ENCODE measurements at regions not wholly inside any gene's neighbourhood (a gene's known extent, or its start where the extent isn't known, plus 50 kb on each side); places are given as distances from the start of the nearest gene placed in this dataset.

DNA sequence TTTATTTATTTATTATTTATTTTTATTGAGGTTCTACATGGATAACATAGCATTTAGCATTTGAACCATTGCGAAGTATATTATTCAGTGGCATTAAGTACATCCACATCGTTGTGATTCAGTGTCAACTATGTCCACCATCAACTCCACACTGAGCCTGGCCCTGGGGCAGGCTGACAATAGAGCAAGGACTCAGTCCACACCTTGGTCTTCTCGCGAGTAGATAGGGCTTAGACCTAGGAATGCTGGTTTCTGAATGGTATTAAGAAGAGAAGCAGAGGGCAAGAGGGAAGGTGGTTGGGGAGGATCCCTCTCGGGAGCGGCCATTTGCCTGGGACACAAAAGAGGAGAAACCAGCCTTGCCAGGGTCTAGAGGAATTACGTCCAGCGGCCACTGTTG, 599.2 kb upstream of the MGMT start:
- Histone ChIP-seq H3K36me3 (replicated peaks; ENCODE audit: insufficient read depth, low read depth) (no peaks in the 10 kb centered on the region), H3K4me3 (no peak overlapping the region), H3K79me2 (no peaks in the 10 kb centered on the region), H3K9me2 (replicated peaks; ENCODE audit: insufficient read depth) (no peaks in the 10 kb centered on the region), H3K4me2 (no peak overlapping the region), H3K9me3 (ENCODE audit: low read depth) (no peaks in the 10 kb centered on the region), H3K4me1 (ENCODE audit: insufficient read depth) (peaks cover 3% of the 10 kb centered on the region), H3K27ac (no peak overlapping the region), H4K20me1 (ENCODE audit: insufficient read depth, poor library complexity, severe bottlenecking) (no peaks in the 10 kb centered on the region), H2AFZ (no peak overlapping the region), H3K27me3 (no peaks in the 10 kb centered on the region)
- WGBS (ENCODE audit: low lambda C conversion rate, missing lambda C conversion rate) = 92% methylated on average over 8 of the region's 8 CpGs
- DNase-seq (ENCODE audit: low spot score) = no peak
- TF ChIP-seq EZH2phosphoT487 (IDR thresholded peaks at IDR 0.05; ENCODE audit: low read depth, severe bottlenecking, unreplicated experiment) (no peak), EZH2 (IDR thresholded peaks at IDR 0.05; ENCODE audit: borderline replicate concordance) (no peak)

DNA sequence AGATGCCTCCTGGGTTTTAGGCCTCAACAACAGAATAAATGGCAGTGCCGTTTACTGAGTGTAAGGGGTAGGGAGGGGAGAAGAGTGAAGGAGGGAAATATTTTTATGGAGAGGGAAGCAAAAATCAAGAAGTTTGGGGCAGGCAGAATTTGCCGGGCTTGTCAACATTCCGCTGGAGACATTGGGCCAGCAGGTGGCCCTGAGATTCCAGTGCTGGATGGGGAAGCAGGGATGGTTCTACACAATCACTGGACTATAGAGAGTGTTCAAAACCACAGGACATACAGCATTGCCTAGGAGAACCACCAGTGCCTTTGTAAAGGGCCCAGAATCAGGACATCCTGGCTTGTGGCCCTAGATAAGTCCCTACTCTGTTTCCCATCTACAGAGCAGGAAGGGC, 598.6 kb upstream of the MGMT start:
- H3K27me3 ChIP-seq = no peaks in the 10 kb centered on the region
- no peak overlapping the region for H2AFZ ChIP-seq
- no peak for DNase-seq (ENCODE audit: low spot score)
- H3K4me1 ChIP-seq (ENCODE audit: insufficient read depth) = peaks cover 3% of the 10 kb centered on the region
- no peaks in the 10 kb centered on the region for H3K79me2 ChIP-seq
- WGBS (ENCODE audit: low lambda C conversion rate, missing lambda C conversion rate) = 98% methylated on average over 3 of the region's 3 CpGs
- no peaks in the 10 kb centered on the region for H4K20me1 ChIP-seq (ENCODE audit: insufficient read depth, poor library complexity, severe bottlenecking)
- no peak overlapping the region for H3K4me3 ChIP-seq
- H3K9me2 ChIP-seq (replicated peaks; ENCODE audit: insufficient read depth) = no peaks in the 10 kb centered on the region
- H3K4me2 ChIP-seq = no peak overlapping the region
- no peak overlapping the region for H3K27ac ChIP-seq
- no peaks in the 10 kb centered on the region for H3K36me3 ChIP-seq (replicated peaks; ENCODE audit: insufficient read depth, low read depth)
- no peaks in the 10 kb centered on the region for H3K9me3 ChIP-seq (ENCODE audit: low read depth)
- TF ChIP-seq EZH2 (IDR thresholded peaks at IDR 0.05; ENCODE audit: borderline replicate concordance) (no peak), EZH2phosphoT487 (IDR thresholded peaks at IDR 0.05; ENCODE audit: low read depth, severe bottlenecking, unreplicated experiment) (no peak)
- TF ChIP-seq, protein P1, sequence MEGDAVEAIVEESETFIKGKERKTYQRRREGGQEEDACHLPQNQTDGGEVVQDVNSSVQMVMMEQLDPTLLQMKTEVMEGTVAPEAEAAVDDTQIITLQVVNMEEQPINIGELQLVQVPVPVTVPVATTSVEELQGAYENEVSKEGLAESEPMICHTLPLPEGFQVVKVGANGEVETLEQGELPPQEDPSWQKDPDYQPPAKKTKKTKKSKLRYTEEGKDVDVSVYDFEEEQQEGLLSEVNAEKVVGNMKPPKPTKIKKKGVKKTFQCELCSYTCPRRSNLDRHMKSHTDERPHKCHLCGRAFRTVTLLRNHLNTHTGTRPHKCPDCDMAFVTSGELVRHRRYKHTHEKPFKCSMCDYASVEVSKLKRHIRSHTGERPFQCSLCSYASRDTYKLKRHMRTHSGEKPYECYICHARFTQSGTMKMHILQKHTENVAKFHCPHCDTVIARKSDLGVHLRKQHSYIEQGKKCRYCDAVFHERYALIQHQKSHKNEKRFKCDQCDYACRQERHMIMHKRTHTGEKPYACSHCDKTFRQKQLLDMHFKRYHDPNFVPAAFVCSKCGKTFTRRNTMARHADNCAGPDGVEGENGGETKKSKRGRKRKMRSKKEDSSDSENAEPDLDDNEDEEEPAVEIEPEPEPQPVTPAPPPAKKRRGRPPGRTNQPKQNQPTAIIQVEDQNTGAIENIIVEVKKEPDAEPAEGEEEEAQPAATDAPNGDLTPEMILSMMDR (IDR thresholded peaks at IDR 0.05; ENCODE audit: poor library complexity) = no peak

DNA sequence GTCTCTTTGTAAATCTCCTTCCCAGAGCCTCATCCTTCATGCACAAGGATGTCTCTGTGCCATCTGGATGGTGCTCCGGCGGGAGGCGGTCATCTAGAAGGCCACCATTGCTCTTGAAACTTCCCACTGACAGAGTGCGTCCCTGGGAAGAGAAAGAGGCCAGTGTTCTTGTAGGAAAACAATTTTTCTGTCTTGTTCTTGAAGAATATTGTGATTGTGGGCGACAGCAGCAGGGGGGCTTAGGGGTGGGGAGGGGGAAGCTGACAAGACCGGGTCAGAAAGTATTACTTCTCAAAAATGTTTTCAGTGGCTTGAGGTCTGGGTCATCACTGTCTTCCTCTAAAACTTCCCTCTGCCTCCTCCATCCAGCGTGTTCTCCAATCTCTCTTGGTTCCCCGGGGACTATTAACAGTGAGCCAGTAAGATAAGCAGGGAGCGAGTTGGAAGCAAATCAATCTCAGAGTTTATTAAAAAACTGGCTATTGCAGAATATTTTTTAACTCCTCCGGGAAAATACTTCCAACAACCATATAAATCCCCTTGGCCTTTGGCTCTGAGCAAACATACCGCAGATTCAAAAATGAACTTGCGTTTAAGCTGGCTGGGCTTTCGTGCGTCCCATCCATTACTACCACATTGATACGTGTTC, 597.8 kb upstream of the MGMT start:
- H2AFZ ChIP-seq = no peak overlapping the region
- H4K20me1 ChIP-seq (ENCODE audit: insufficient read depth, poor library complexity, severe bottlenecking) = no peaks in the 10 kb centered on the region
- no peak overlapping the region for H3K4me3 ChIP-seq
- H3K79me2 ChIP-seq = no peaks in the 10 kb centered on the region
- no peak for DNase-seq (ENCODE audit: low spot score)
- H3K4me2 ChIP-seq = no peak overlapping the region
- H3K27me3 ChIP-seq = no peaks in the 10 kb centered on the region
- TF ChIP-seq EZH2phosphoT487 (IDR thresholded peaks at IDR 0.05; ENCODE audit: low read depth, severe bottlenecking, unreplicated experiment) (no peak), EZH2 (IDR thresholded peaks at IDR 0.05; ENCODE audit: borderline replicate concordance) (no peak)
- TF ChIP-seq, protein P1 (IDR thresholded peaks at IDR 0.05; ENCODE audit: poor library complexity) = no peak
- peaks cover 3% of the 10 kb centered on the region for H3K4me1 ChIP-seq (ENCODE audit: insufficient read depth)
- H3K36me3 ChIP-seq (replicated peaks; ENCODE audit: insufficient read depth, low read depth) = no peaks in the 10 kb centered on the region
- no peaks in the 10 kb centered on the region for H3K9me3 ChIP-seq (ENCODE audit: low read depth)
- no peak overlapping the region for H3K27ac ChIP-seq
- H3K9me2 ChIP-seq (replicated peaks; ENCODE audit: insufficient read depth) = no peaks in the 10 kb centered on the region
- whole genome bisulfite sequencing (ENCODE audit: low lambda C conversion rate, missing lambda C conversion rate) = 78% methylated on average over 15 of the region's 15 CpGs

DNA sequence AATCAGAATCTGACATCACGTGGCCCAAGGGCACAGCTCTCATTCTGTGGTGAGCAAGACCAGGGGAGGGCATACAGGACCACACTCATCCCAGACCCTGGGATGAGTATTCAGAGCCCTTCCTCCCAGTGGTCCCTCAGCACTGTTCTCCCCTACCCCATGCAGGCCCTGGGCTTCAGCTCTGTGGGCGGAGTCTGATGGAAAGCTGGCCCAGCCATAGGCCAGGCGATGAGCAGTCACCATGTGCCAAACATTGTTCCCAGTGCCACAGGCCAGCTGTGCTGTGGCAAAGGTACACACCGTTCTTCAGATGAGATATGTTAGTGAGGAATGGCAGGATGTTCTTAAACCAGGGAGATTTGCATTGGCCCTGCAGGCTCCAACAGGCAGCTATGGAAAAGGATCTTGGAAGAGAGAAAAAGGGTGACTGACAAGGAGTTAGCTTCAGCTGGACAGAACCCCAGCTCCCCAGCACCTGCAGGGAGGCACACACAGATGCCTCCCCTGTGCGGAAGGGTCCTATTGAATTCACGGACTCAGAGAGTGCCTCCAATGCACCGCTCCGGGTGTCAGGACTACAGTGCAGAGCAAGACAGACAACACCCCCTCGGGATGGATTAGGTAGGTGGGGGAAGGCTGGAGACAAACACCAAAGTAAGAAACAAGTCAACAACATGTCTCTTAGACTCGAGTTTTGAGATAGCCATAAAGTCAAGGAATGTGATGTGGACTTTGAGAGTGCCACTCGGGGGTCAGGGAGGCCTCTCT, 596.0 kb upstream of the MGMT start:
- Histone ChIP-seq H4K20me1 (ENCODE audit: insufficient read depth, poor library complexity, severe bottlenecking) (no peaks in the 10 kb centered on the region), H3K4me1 (ENCODE audit: insufficient read depth) (peaks cover 3% of the 10 kb centered on the region), H3K4me3 (no peak overlapping the region), H3K4me2 (no peak overlapping the region), H3K9me2 (replicated peaks; ENCODE audit: insufficient read depth) (no peaks in the 10 kb centered on the region), H3K27me3 (no peaks in the 10 kb centered on the region), H2AFZ (no peak overlapping the region), H3K79me2 (no peaks in the 10 kb centered on the region), H3K27ac (no peak overlapping the region), H3K36me3 (replicated peaks; ENCODE audit: insufficient read depth, low read depth) (no peaks in the 10 kb centered on the region), H3K9me3 (ENCODE audit: low read depth) (no peaks in the 10 kb centered on the region)
- WGBS (ENCODE audit: low lambda C conversion rate, missing lambda C conversion rate) = 81% methylated on average over 11 of the region's 11 CpGs
- no peak for TF ChIP-seq EZH2 (IDR thresholded peaks at IDR 0.05; ENCODE audit: borderline replicate concordance)
- TF ChIP-seq, protein P1 (IDR thresholded peaks at IDR 0.05; ENCODE audit: poor library complexity) = no peak
- TF ChIP-seq EZH2phosphoT487 (IDR thresholded peaks at IDR 0.05; ENCODE audit: low read depth, severe bottlenecking, unreplicated experiment) = no peak
- no peak for DNase-seq (ENCODE audit: low spot score)
